GM12892 (cell line): ENCODE measurements at regions not wholly inside any gene's neighbourhood (a gene's known extent, or its start where the extent isn't known, plus 50 kb on each side); places are given as distances from the start of the nearest gene placed in this dataset.
"Not testable (repeated sequence)": the region's sequence is repeated elsewhere in the genome, so short reads cannot be mapped to it uniquely, and the experiment has no call there.

ENCODE experiments used
- DNase-seq: peaks from one replicate; pipeline ENCODE4 v3.0.0; 2011; ENCODE audit not compliant: insufficient read length
- FAIRE-seq: peaks from 2 replicates; lab custom pipeline; 2011; peaks lifted over from hg19 to GRCh38; lab: Jason Lieb, UNC
- POLR2A ChIP-seq: IDR thresholded peaks from 2 replicates; pipeline ENCODE4 v1.6.1; 2011; ENCODE audit warnings: low read depth, low read length, control low read depth
- POLR2AphosphoS5 ChIP-seq: IDR thresholded peaks from 2 replicates; pipeline ENCODE4 v1.6.1; 2011; ENCODE audit warnings: low read depth, low read length, control low read depth
- TAF1 ChIP-seq: IDR thresholded peaks from 2 replicates; pipeline ENCODE4 v1.6.1; 2011; ENCODE audit warnings: low read depth, mild to moderate bottlenecking, control low read depth, low read length, borderline replicate concordance

GRCh38 chr4:137866671-137867070, 334.4 kb upstream of the PCDH18 start:
- DNase-seq, result no peak
- TF ChIP-seq POLR2A (no peak), TAF1 (no peak), POLR2AphosphoS5 (no peak)
- FAIRE-seq, result no peak

GRCh38 chr4:137861682-137862081, 329.4 kb upstream of the PCDH18 start:
- no peak for DNase-seq

GRCh38 chr4:137853424-137853823, 321.1 kb upstream of the PCDH18 start:
- TF ChIP-seq POLR2AphosphoS5 (no peak), TAF1 (no peak), POLR2A (no peak)
- DNase-seq (no peak), FAIRE-seq (no peak)

More at GRCh38 chr4:137861682-137862081, 329.4 kb upstream of the PCDH18 start:
- no peak for FAIRE-seq
- TF ChIP-seq POLR2AphosphoS5 (no peak), TAF1 (no peak), POLR2A (no peak)

GRCh38 chr4:137852326-137852725, 320.0 kb upstream of the PCDH18 start:
- TF ChIP-seq TAF1, result no peak
- TF ChIP-seq POLR2A, result no peak
- no peak for FAIRE-seq
- DNase-seq, result no peak

- TF ChIP-seq TAF1, result no peak
- TF ChIP-seq POLR2AphosphoS5, result no peak
- no peak for TF ChIP-seq POLR2A
- FAIRE-seq (no peak), DNase-seq (no peak)
Measured at GRCh38 chr4:137851435-137851834, 319.1 kb upstream of the PCDH18 start.

GRCh38 chr4:137827945-137828344, 295.7 kb upstream of the PCDH18 start:
- not testable (repeated sequence) for DNase-seq, FAIRE-seq

- no peak for TF ChIP-seq POLR2A
- no peak for TF ChIP-seq POLR2AphosphoS5
- no peak for TF ChIP-seq TAF1
- DNase-seq, result no peak
- no peak for FAIRE-seq
Measured at GRCh38 chr4:137825505-137825904, 293.2 kb upstream of the PCDH18 start.

- FAIRE-seq (no peak), DNase-seq (no peak)
- TF ChIP-seq POLR2AphosphoS5 (no peak), POLR2A (no peak), TAF1 (no peak)
Measured at GRCh38 chr4:137823007-137823406, 290.7 kb upstream of the PCDH18 start.

- FAIRE-seq, result peak; percentile 77
- DNase-seq, result no peak
Measured at GRCh38 chr4:137819964-137820383, 287.7 kb upstream of the PCDH18 start.

GRCh38 chr4:137812258-137812657, 280.0 kb upstream of the PCDH18 start:
- DNase-seq (no peak), FAIRE-seq (no peak)
- TF ChIP-seq POLR2A (no peak), TAF1 (no peak), POLR2AphosphoS5 (no peak)

More at GRCh38 chr4:137819964-137820383, 287.7 kb upstream of the PCDH18 start:
- TF ChIP-seq POLR2AphosphoS5 (no peak), TAF1 (no peak), POLR2A (no peak)

GRCh38 chr4:137806420-137806819, 274.1 kb upstream of the PCDH18 start:
- FAIRE-seq, result no peak

GRCh38 chr4:137804906-137805495, 272.7 kb upstream of the PCDH18 start:
- FAIRE-seq (no peak), DNase-seq (no peak)

More at GRCh38 chr4:137806420-137806819, 274.1 kb upstream of the PCDH18 start:
- DNase-seq, result no peak
- no peak for TF ChIP-seq TAF1

GRCh38 chr4:137800861-137801260, 268.6 kb upstream of the PCDH18 start:
- DNase-seq (no peak), FAIRE-seq (no peak)
- TF ChIP-seq POLR2A (no peak), POLR2AphosphoS5 (no peak), TAF1 (no peak)

More at GRCh38 chr4:137804906-137805495, 272.7 kb upstream of the PCDH18 start:
- no peak for TF ChIP-seq POLR2A
